CD8-positive, alpha-beta memory T cell (primary cell): ENCODE measurements at regions not wholly inside any gene's neighbourhood (a gene's known extent, or its start where the extent isn't known, plus 50 kb on each side); places are given as distances from the start of the nearest gene placed in this dataset.

Source experiments
- CTCF ChIA-PET: fragments of 350-600 bp; sonication (Branson Sonifier 250); formaldehyde crosslinking; loops from one replicate; lab custom pipeline; 2021; ENCODE audit warnings: antibody characterized with exemption; lab: Charles Lee
- POLR2A ChIA-PET: fragments of 350-600 bp; sonication (Branson Sonifier 250); formaldehyde crosslinking; loops from one replicate; lab custom pipeline; 2021; ENCODE audit warnings: antibody characterized with exemption; lab: Charles Lee
- DNase-seq, 5 donors: peaks; one replicate each; pipeline versions ENCODE4 v3.0.0 to v3.0.0-alpha.2; 2020 to 2022; ENCODE audit warnings: mixed read lengths in 1 of 5
- H3K27ac ChIP-seq: one replicate; pipeline ENCODE4 v1.7.0; 2013; ENCODE audit warnings: low read depth, mild to moderate bottlenecking, low read length, moderate library complexity
- H3K27me3 ChIP-seq: 2 replicates; pipeline ENCODE4 v1.7.0; 2013; ENCODE audit warnings: low read length, mild to moderate bottlenecking; ENCODE audit not compliant: insufficient read depth, poor library complexity, severe bottlenecking
- H3K36me3 ChIP-seq: 2 replicates; pipeline ENCODE4 v1.7.0; 2013; ENCODE audit warnings: mild to moderate bottlenecking, low read length, moderate library complexity; ENCODE audit not compliant: insufficient read depth
- H3K4me1 ChIP-seq: 2 replicates; pipeline ENCODE4 v1.7.0; 2013; ENCODE audit warnings: mild to moderate bottlenecking, low read length, moderate library complexity; ENCODE audit not compliant: insufficient read depth
- H3K4me3 ChIP-seq: 2 replicates; pipeline ENCODE4 v1.7.0; 2013; ENCODE audit warnings: mild to moderate bottlenecking, low read length
- H3K9me3 ChIP-seq: 2 replicates; pipeline ENCODE4 v1.7.0; 2013; ENCODE audit warnings: mild to moderate bottlenecking, low read length
- H3K27ac Mint-ChIP-seq, 8 donors: one replicate each; pipeline ENCODE4 v1.8.0; 2020 to 2021; ENCODE audit warnings: mixed read lengths in 8 of 8, mild to moderate bottlenecking in 6 of 8, inconsistent platforms in 3 of 8, moderate library complexity in 3 of 8
- H3K27me3 Mint-ChIP-seq, 2 donors: one replicate each; pipeline ENCODE4 v1.8.0; 2020 to 2021; ENCODE audit warnings: mixed read lengths in 2 of 2, mild to moderate bottlenecking in 1 of 2, moderate library complexity in 1 of 2
- H3K36me3 Mint-ChIP-seq, 3 donors: one replicate each; pipeline ENCODE4 v1.8.0; 2020 to 2021; ENCODE audit warnings: mixed read lengths in 3 of 3, inconsistent platforms in 1 of 3, mild to moderate bottlenecking in 1 of 3
- H3K4me1 Mint-ChIP-seq, 3 donors: one replicate each; pipeline ENCODE4 v1.8.0; 2020 to 2021; ENCODE audit warnings: mixed read lengths in 3 of 3, inconsistent platforms in 1 of 3, mild to moderate bottlenecking in 1 of 3
- H3K4me3 Mint-ChIP-seq, 7 donors: one replicate each; pipeline ENCODE4 v1.8.0; 2020 to 2021; ENCODE audit warnings: mixed read lengths in 7 of 7, mild to moderate bottlenecking in 6 of 7, moderate library complexity in 4 of 7, inconsistent platforms in 2 of 7
- H3K9me3 Mint-ChIP-seq, 5 donors: one replicate each; pipeline ENCODE4 v1.8.0; 2020 to 2022; ENCODE audit warnings: mixed read lengths in 5 of 5, mild to moderate bottlenecking in 3 of 5, moderate library complexity in 2 of 5, inconsistent platforms in 1 of 5

DNA sequence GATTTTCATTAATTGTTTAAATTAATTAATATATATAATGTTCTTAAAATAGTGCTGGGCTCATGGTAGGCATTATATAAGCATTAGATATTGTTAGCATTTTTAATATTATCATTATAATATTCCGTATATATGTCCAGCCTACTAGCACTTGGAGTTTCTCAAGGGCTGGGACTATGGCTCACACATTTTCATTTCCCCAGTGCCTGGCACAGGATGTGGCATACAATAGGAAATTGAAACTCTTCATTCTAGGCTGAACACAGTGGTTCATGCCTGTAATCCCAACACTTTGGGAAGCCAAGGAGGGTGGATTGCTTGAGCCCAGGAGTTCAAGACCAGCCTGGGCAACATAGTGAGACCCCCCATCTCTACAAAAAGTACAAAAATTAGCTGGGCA, 170.4 kb downstream of the RSL24D1 start:
- H3K4me1 Mint-ChIP-seq = no peaks in the 10 kb centered on the region
- ChIA-PET CTCF (no interaction called here), POLR2A (no interaction called here)
- H3K27ac Mint-ChIP-seq = no peak overlapping the region
- no peaks in the 10 kb centered on the region for H3K9me3 ChIP-seq
- H3K27me3 Mint-ChIP-seq = peaks cover 4 to 28% of the 10 kb centered on the region in 2 donors
- H3K9me3 Mint-ChIP-seq = peaks cover 0 to 5% (median 0%) of the 10 kb centered on the region in 5 donors
- H3K27ac ChIP-seq = no peak overlapping the region
- H3K27me3 ChIP-seq = no peaks in the 10 kb centered on the region
- no peak overlapping the region for H3K4me3 Mint-ChIP-seq
- H3K4me1 ChIP-seq = no peaks in the 10 kb centered on the region
- H3K4me3 ChIP-seq = no peak overlapping the region
- no peak for DNase-seq
- H3K36me3 ChIP-seq = no peaks in the 10 kb centered on the region
- no peaks in the 10 kb centered on the region for H3K36me3 Mint-ChIP-seq

- Mint-ChIP-seq H3K27ac (no peak overlapping the region), H3K36me3 (no peaks in the 10 kb centered on the region), H3K4me3 (no peak overlapping the region), H3K27me3 (peaks cover 5 to 14% of the 10 kb centered on the region in 2 donors), H3K9me3 (no peaks in the 10 kb centered on the region), H3K4me1 (no peaks in the 10 kb centered on the region)
- H3K27me3 ChIP-seq = no peaks in the 10 kb centered on the region
- ChIA-PET POLR2A (no interaction called here), CTCF (no interaction called here)
- H3K4me1 ChIP-seq = no peaks in the 10 kb centered on the region
- no peaks in the 10 kb centered on the region for H3K9me3 ChIP-seq
- no peak overlapping the region for H3K4me3 ChIP-seq
- no peak for DNase-seq
- H3K27ac ChIP-seq = no peak overlapping the region
- no peaks in the 10 kb centered on the region for H3K36me3 ChIP-seq
These were observed 179.1 kb downstream of the RSL24D1 start for GRCh38 chr15:55017635-55018034.

DNA sequence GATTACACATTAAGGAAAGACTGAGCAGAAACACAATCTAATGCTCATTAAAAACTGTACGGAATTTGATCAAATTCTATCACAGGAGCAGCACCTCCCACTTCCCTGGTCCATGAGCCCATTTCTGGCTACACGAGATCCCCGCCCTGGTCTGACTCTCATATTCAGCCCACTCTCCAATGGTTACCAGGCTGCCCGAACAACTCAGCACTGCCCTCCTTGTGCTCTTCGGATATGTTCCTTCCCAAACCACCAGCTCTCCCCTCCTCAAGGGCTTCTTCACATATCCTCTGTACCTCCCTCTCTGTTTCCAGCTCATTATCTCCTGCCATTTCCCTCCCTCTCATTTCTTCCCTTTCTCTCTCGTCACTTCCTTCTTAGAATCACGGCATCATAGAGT, 180.5 kb downstream of the RSL24D1 start:
- H3K27ac ChIP-seq = no peak overlapping the region
- H3K27ac Mint-ChIP-seq = no peak overlapping the region
- H3K27me3 Mint-ChIP-seq = peaks cover 5 to 14% of the 10 kb centered on the region in 2 donors
- no peaks in the 10 kb centered on the region for H3K4me1 ChIP-seq
- H3K36me3 ChIP-seq = no peaks in the 10 kb centered on the region
- H3K4me3 ChIP-seq = no peak overlapping the region
- H3K4me1 Mint-ChIP-seq = no peaks in the 10 kb centered on the region
- H3K9me3 Mint-ChIP-seq = no peaks in the 10 kb centered on the region
- ChIA-PET POLR2A (no interaction called here), CTCF (no interaction called here)
- no peak overlapping the region for H3K4me3 Mint-ChIP-seq
- no peaks in the 10 kb centered on the region for H3K36me3 Mint-ChIP-seq
- no peaks in the 10 kb centered on the region for H3K27me3 ChIP-seq
- no peaks in the 10 kb centered on the region for H3K9me3 ChIP-seq
- no peak for DNase-seq

- H3K9me3 ChIP-seq = no peaks in the 10 kb centered on the region
- no peak for DNase-seq
- no peaks in the 10 kb centered on the region for H3K36me3 ChIP-seq
- no peaks in the 10 kb centered on the region for H3K4me1 ChIP-seq
- no peak overlapping the region for H3K4me3 Mint-ChIP-seq
- no peak overlapping the region for H3K4me3 ChIP-seq
- no peak overlapping the region for H3K27ac Mint-ChIP-seq
- H3K9me3 Mint-ChIP-seq = no peaks in the 10 kb centered on the region
- no peak overlapping the region for H3K27ac ChIP-seq
- H3K27me3 Mint-ChIP-seq = peaks cover 5 to 14% of the 10 kb centered on the region in 2 donors
- no peaks in the 10 kb centered on the region for H3K36me3 Mint-ChIP-seq
- ChIA-PET CTCF (no interaction called here), POLR2A (no interaction called here)
- H3K4me1 Mint-ChIP-seq = no peaks in the 10 kb centered on the region
- H3K27me3 ChIP-seq = no peaks in the 10 kb centered on the region
These were observed 181.7 kb downstream of the RSL24D1 start for GRCh38 chr15:55015093-55015445.

DNA sequence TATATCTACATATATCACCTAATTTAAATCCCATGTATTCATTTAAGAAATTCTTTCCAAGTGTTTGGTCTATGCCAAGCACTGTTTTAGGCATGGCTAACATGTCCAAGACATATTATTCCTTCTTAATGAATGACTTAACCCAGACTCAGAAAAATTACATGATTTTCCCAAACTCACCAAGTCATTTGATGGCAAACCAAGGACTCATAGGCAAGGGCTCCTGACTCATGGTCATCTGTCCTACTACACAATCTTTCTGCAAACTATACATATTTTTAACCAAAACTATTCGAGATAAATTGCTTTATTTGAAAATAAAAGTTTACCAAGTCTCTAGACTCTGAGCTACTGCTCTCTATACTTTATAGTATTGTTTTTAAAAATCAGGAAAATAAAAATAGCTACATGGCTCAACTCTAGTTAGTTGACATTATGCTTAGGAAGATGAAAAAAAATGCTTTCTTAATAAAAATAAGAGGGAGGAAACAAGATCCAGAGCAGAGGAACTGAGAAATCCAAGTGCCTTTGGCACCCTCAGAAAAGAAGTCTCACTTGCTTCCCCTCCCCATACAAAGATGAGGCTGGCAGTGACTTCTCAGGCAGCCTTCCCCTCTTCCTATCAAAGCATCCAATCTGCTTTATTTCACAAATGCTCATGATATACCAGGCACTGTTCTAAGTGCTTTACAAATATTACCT, 182.2 kb downstream of the RSL24D1 start:
- CTCF ChIA-PET = no interaction called here
- H3K4me3 ChIP-seq = no peak overlapping the region
- no peak overlapping the region for H3K27ac Mint-ChIP-seq

GRCh38 chr15:55008421-55008820, 188.3 kb downstream of the RSL24D1 start:
- CTCF ChIA-PET = no interaction called here

More for the DNA sequence above, 182.2 kb downstream of the RSL24D1 start:
- Histone ChIP-seq H3K4me1 (no peaks in the 10 kb centered on the region), H3K27me3 (no peaks in the 10 kb centered on the region), H3K36me3 (no peaks in the 10 kb centered on the region), H3K9me3 (no peaks in the 10 kb centered on the region), H3K27ac (no peak overlapping the region)
- peaks cover 5 to 14% of the 10 kb centered on the region in 2 donors for H3K27me3 Mint-ChIP-seq
- H3K9me3 Mint-ChIP-seq = no peaks in the 10 kb centered on the region
- no peaks in the 10 kb centered on the region for H3K36me3 Mint-ChIP-seq
- H3K4me3 Mint-ChIP-seq = no peak overlapping the region
- POLR2A ChIA-PET = no interaction called here
- no peaks in the 10 kb centered on the region for H3K4me1 Mint-ChIP-seq
- DNase-seq = no peak

GRCh38 chr15:55007561-55007960, 189.2 kb downstream of the RSL24D1 start:
- Mint-ChIP-seq H3K4me1 (no peaks in the 10 kb centered on the region), H3K4me3 (no peak overlapping the region), H3K27me3 (peaks cover 0 to 3% of the 10 kb centered on the region in 2 donors), H3K27ac (no peak overlapping the region), H3K9me3 (no peaks in the 10 kb centered on the region), H3K36me3 (no peaks in the 10 kb centered on the region)
- Histone ChIP-seq H3K27ac (no peak overlapping the region), H3K4me3 (no peak overlapping the region), H3K4me1 (no peaks in the 10 kb centered on the region), H3K27me3 (no peaks in the 10 kb centered on the region), H3K9me3 (no peaks in the 10 kb centered on the region), H3K36me3 (no peaks in the 10 kb centered on the region)
- CTCF ChIA-PET = no interaction called here
- POLR2A ChIA-PET = no interaction called here
- DNase-seq = no peak

More at GRCh38 chr15:55008421-55008820, 188.3 kb downstream of the RSL24D1 start:
- Histone ChIP-seq H3K4me1 (no peaks in the 10 kb centered on the region), H3K27me3 (no peaks in the 10 kb centered on the region), H3K4me3 (no peak overlapping the region), H3K9me3 (no peaks in the 10 kb centered on the region), H3K27ac (no peak overlapping the region), H3K36me3 (no peaks in the 10 kb centered on the region)
- DNase-seq = no peak
- Mint-ChIP-seq H3K4me3 (no peak overlapping the region), H3K36me3 (no peaks in the 10 kb centered on the region), H3K27me3 (peaks cover 0 to 3% of the 10 kb centered on the region in 2 donors), H3K4me1 (no peaks in the 10 kb centered on the region), H3K9me3 (no peaks in the 10 kb centered on the region), H3K27ac (no peak overlapping the region)
- POLR2A ChIA-PET = no interaction called here

GRCh38 chr15:55005679-55006078, 191.1 kb downstream of the RSL24D1 start:
- Mint-ChIP-seq H3K4me1 (no peaks in the 10 kb centered on the region), H3K4me3 (no peak overlapping the region), H3K27ac (peak overlapping the region in 1 of 8 donors; percentile 21), H3K9me3 (no peaks in the 10 kb centered on the region), H3K27me3 (peaks cover 0 to 7% of the 10 kb centered on the region in 2 donors), H3K36me3 (no peaks in the 10 kb centered on the region)
- Histone ChIP-seq H3K4me1 (no peaks in the 10 kb centered on the region), H3K36me3 (no peaks in the 10 kb centered on the region), H3K27me3 (no peaks in the 10 kb centered on the region), H3K9me3 (no peaks in the 10 kb centered on the region), H3K4me3 (no peak overlapping the region), H3K27ac (no peak overlapping the region)
- ChIA-PET CTCF (no interaction called here), POLR2A (no interaction called here)
- DNase-seq = no peak
